ENCODE measurements at regions not wholly inside any gene's neighbourhood (a gene's known extent, or its start where the extent isn't known, plus 50 kb on each side); places are given as distances from the start of the nearest gene placed in this dataset.
"Not testable (repeated sequence)": the region's sequence is repeated elsewhere in the genome, so short reads cannot be mapped to it uniquely, and the experiment has no call there.

GRCh38 chr18:24609254-24609653, 148.8 kb downstream of the HRH4 start:
- 67 to 87% methylated on average over 7 of the region's 7 CpGs for WGBS, 2 donors
- Histone ChIP-seq H3K9ac (ENCODE audit: insufficient read depth in 1 of 2, low read length in 2 of 2) (no peak overlapping the region), H3K27ac (ENCODE audit: low read depth in 1 of 2, low read length in 1 of 2) (no peak overlapping the region), H3K36me3 (ENCODE audit: control insufficient read depth in 4 of 4, insufficient read depth in 4 of 4, low read length in 4 of 4) (no peaks in the 10 kb centered on the region), H3K4me3 (no peak overlapping the region), H3K27me3 (ENCODE audit: control insufficient read depth in 3 of 3, insufficient read depth in 3 of 3, low read length in 2 of 3) (no peaks in the 10 kb centered on the region), H3K4me1 (ENCODE audit: control insufficient read depth in 5 of 5, insufficient read depth in 5 of 5, low read length in 5 of 5) (no peaks in the 10 kb centered on the region), H3K9me3 (ENCODE audit: control insufficient read depth in 4 of 4, insufficient read depth in 3 of 4, low read length in 3 of 4) (peaks cover 0 to 1% (median 0%) of the 10 kb centered on the region in 4 donors)
- TF ChIP-seq CTCF (IDR thresholded peaks at IDR 0.05; ENCODE audit: control extremely low read depth, extremely low read depth): no peak
- ATAC-seq (ENCODE audit: insufficient read depth, low FRiP score) (no peak), DNase-seq (peak; percentile 49 to 55 (median 51))

GRCh38 chr18:24611075-24611474, 150.6 kb downstream of the HRH4 start:
- DNase-seq: no peak
- no peak overlapping the region for H3K9ac ChIP-seq (ENCODE audit: insufficient read depth in 1 of 2, low read length in 2 of 2)
- no peak for TF ChIP-seq CTCF (IDR thresholded peaks at IDR 0.05; ENCODE audit: control extremely low read depth, extremely low read depth)
- H3K36me3 ChIP-seq (ENCODE audit: control insufficient read depth in 4 of 4, insufficient read depth in 4 of 4, low read length in 4 of 4): no peaks in the 10 kb centered on the region
- H3K27me3 ChIP-seq (ENCODE audit: control insufficient read depth in 3 of 3, insufficient read depth in 3 of 3, low read length in 2 of 3): no peaks in the 10 kb centered on the region
- 82 to 86% methylated on average over 8 of the region's 8 CpGs for WGBS, 2 donors
- no peak overlapping the region for H3K27ac ChIP-seq (ENCODE audit: low read depth in 1 of 2, low read length in 1 of 2)
- H3K4me3 ChIP-seq: no peak overlapping the region
- peaks cover 0 to 1% (median 0%) of the 10 kb centered on the region in 4 donors for H3K9me3 ChIP-seq (ENCODE audit: control insufficient read depth in 4 of 4, insufficient read depth in 3 of 4, low read length in 3 of 4)
- no peak for ATAC-seq (ENCODE audit: insufficient read depth, low FRiP score)
- H3K4me1 ChIP-seq (ENCODE audit: control insufficient read depth in 5 of 5, insufficient read depth in 5 of 5, low read length in 5 of 5): no peaks in the 10 kb centered on the region

DNA sequence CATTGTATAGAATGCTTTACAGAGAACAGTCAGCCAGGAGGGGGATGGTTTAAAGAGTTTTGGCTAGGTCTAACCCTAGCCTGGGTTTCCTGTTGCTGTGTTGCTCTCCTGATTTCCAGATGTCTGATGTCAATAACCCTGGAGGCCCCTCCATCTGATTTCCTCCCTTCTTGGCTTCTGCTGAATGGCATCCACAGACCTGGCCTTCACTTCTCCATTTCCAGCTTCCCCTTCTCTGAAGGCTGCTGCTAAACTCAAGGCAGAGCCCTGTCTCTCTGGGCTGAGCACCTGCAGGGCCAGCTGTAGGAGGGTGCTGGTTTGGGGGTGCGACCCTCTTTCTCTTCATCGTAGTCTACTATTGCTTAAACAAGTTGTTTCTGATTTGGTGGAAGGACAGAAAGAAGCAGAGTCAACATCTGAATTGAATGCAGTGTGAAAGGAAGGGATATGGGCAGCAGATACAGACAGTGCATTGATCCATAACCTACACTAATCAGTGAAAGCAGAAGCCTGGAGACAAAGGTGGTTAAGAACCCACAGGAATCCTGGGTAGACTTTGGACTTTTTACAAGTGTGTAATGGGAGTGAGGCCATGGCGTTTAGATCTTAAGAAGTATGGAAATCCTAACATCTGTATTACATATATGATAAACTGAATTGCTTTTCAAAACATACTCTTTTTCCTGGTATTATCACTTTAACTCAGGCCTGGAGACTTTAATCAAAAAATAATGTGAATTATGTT, 153.6 kb downstream of the HRH4 start:
- Histone ChIP-seq H3K4me3 (no peak overlapping the region), H3K9ac (ENCODE audit: insufficient read depth in 1 of 2, low read length in 2 of 2) (no peak overlapping the region), H3K9me3 (ENCODE audit: control insufficient read depth in 4 of 4, insufficient read depth in 3 of 4, low read length in 3 of 4) (peaks cover 0 to 1% (median 0%) of the 10 kb centered on the region in 4 donors), H3K36me3 (ENCODE audit: control insufficient read depth in 4 of 4, insufficient read depth in 4 of 4, low read length in 4 of 4) (no peaks in the 10 kb centered on the region), H3K27me3 (ENCODE audit: control insufficient read depth in 3 of 3, insufficient read depth in 3 of 3, low read length in 2 of 3) (no peaks in the 10 kb centered on the region), H3K4me1 (ENCODE audit: control insufficient read depth in 5 of 5, insufficient read depth in 5 of 5, low read length in 5 of 5) (no peaks in the 10 kb centered on the region), H3K27ac (ENCODE audit: low read depth in 1 of 2, low read length in 1 of 2) (no peak overlapping the region)
- DNase-seq (no peak), ATAC-seq (ENCODE audit: insufficient read depth, low FRiP score) (no peak)
- WGBS, 2 donors: 44 to 70% methylated on average over 3 of the region's 3 CpGs
- TF ChIP-seq CTCF (IDR thresholded peaks at IDR 0.05; ENCODE audit: control extremely low read depth, extremely low read depth): no peak

DNA sequence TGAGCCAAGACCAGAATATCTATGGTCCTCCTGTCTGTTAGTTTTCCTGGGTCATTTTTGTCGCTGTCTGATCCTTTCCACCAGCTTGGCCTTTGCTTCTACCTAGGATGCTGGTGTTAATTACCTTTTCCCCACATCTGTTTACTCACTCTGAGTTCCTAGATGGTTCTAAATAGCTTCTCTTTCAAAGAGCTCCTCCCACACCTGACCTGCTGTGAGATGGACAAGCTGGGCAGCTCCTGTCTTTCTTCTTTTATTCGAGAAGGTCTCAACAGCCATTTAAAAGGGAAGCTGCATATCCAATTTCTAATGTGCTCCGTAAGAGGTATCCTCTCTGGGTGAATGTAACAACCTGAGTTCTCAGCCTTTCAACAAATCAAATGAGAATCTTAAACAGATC, 156.2 kb downstream of the HRH4 start:
- no peaks in the 10 kb centered on the region for H3K9me3 ChIP-seq (ENCODE audit: control insufficient read depth in 4 of 4, insufficient read depth in 3 of 4, low read length in 3 of 4)
- no peak overlapping the region for H3K4me3 ChIP-seq
- H3K36me3 ChIP-seq (ENCODE audit: control insufficient read depth in 4 of 4, insufficient read depth in 4 of 4, low read length in 4 of 4): no peaks in the 10 kb centered on the region
- no peak for DNase-seq
- no peaks in the 10 kb centered on the region for H3K27me3 ChIP-seq (ENCODE audit: control insufficient read depth in 3 of 3, insufficient read depth in 3 of 3, low read length in 2 of 3)
- ATAC-seq (ENCODE audit: insufficient read depth, low FRiP score): no peak
- H3K4me1 ChIP-seq (ENCODE audit: control insufficient read depth in 5 of 5, insufficient read depth in 5 of 5, low read length in 5 of 5): no peaks in the 10 kb centered on the region
- TF ChIP-seq CTCF (IDR thresholded peaks at IDR 0.05; ENCODE audit: control extremely low read depth, extremely low read depth): no peak
- H3K9ac ChIP-seq (ENCODE audit: insufficient read depth in 1 of 2, low read length in 2 of 2): no peak overlapping the region
- WGBS, 2 donors: 61 to 80% methylated on average over 3 of the region's 3 CpGs
- no peak overlapping the region for H3K27ac ChIP-seq (ENCODE audit: low read depth in 1 of 2, low read length in 1 of 2)

- not testable (repeated sequence) for ATAC-seq (ENCODE audit: insufficient read depth, low FRiP score); DNase-seq
- 52 to 72% methylated on average over 8 to 9 of the region's 17 CpGs for WGBS, 2 donors
Measured at GRCh38 chr18:24624421-24624820, 164.0 kb downstream of the HRH4 start.

More at GRCh38 chr18:24624421-24624820, 164.0 kb downstream of the HRH4 start:
- peaks cover 0 to 14% (median 5%) of the 10 kb centered on the region in 5 donors for H3K4me1 ChIP-seq (ENCODE audit: control insufficient read depth in 5 of 5, insufficient read depth in 5 of 5, low read length in 5 of 5)
- not testable (repeated sequence) for H3K9me3 ChIP-seq (ENCODE audit: control insufficient read depth in 4 of 4, insufficient read depth in 3 of 4, low read length in 3 of 4); H3K36me3 ChIP-seq (ENCODE audit: control insufficient read depth in 4 of 4, insufficient read depth in 4 of 4, low read length in 4 of 4); H3K27me3 ChIP-seq (ENCODE audit: control insufficient read depth in 3 of 3, insufficient read depth in 3 of 3, low read length in 2 of 3); H3K4me3 ChIP-seq; H3K27ac ChIP-seq (ENCODE audit: low read depth in 1 of 2, low read length in 1 of 2); H3K9ac ChIP-seq (ENCODE audit: insufficient read depth in 1 of 2, low read length in 2 of 2)
